Kidney capillary endothelial cell (primary cell): ENCODE measurements at regions not wholly inside any gene's neighbourhood (a gene's known extent, or its start where the extent isn't known, plus 50 kb on each side); places are given as distances from the start of the nearest gene placed in this dataset.
"Not testable (repeated sequence)": the region's sequence is repeated elsewhere in the genome, so short reads cannot be mapped to it uniquely, and the experiment has no call there.

ENCODE experiments used
- DNase-seq: peaks from one replicate; pipeline ENCODE4 v3.0.0-alpha.2; 2018; ENCODE audit warnings: low spot score

- DNase-seq = no peak
Measured at GRCh38 chr15:69554279-69554961, 101.8 kb downstream of the RPLP1 start.

- DNase-seq = no peak
Measured at GRCh38 chr15:69555080-69555479, 102.5 kb downstream of the RPLP1 start.

GRCh38 chr15:69556344-69556743 lies 103.7 kb downstream of the RPLP1 start:
- DNase-seq = no peak

GRCh38 chr15:69557020-69557706 lies 104.5 kb downstream of the RPLP1 start:
- DNase-seq = peak; percentile 94

- no peak for DNase-seq
Measured at GRCh38 chr15:69557707-69558409, 105.2 kb downstream of the RPLP1 start.

GRCh38 chr15:69559440-69560190 lies 107.0 kb downstream of the RPLP1 start:
- no peak for DNase-seq

- no peak for DNase-seq
Measured at GRCh38 chr15:69561071-69561784, 108.6 kb downstream of the RPLP1 start.

- no peak for DNase-seq
Measured at GRCh38 chr15:69562116-69562515, 109.5 kb downstream of the RPLP1 start.

- DNase-seq = no peak
Measured at GRCh38 chr15:69562564-69562963, 109.9 kb downstream of the RPLP1 start.

GRCh38 chr15:69565066-69565655 lies 112.5 kb downstream of the RPLP1 start:
- DNase-seq = peak; percentile 66

GRCh38 chr15:69567238-69567760 lies 114.7 kb downstream of the RPLP1 start:
- not testable (repeated sequence) for DNase-seq

GRCh38 chr15:69568173-69569009 lies 115.8 kb downstream of the RPLP1 start:
- no peak for DNase-seq

GRCh38 chr15:69570454-69570853 lies 117.8 kb downstream of the RPLP1 start:
- DNase-seq = no peak

GRCh38 chr15:69570997-69571396 lies 118.4 kb downstream of the RPLP1 start:
- DNase-seq = no peak

GRCh38 chr15:69573278-69573677 lies 120.7 kb downstream of the RPLP1 start:
- not testable (repeated sequence) for DNase-seq

- peak; percentile 7 for DNase-seq
Measured at GRCh38 chr15:69573815-69574475, 121.3 kb downstream of the RPLP1 start.

- no peak for DNase-seq
Measured at GRCh38 chr15:69574506-69574905, 121.9 kb downstream of the RPLP1 start.

GRCh38 chr15:69575387-69575786 lies 122.8 kb downstream of the RPLP1 start:
- no peak for DNase-seq

- DNase-seq = peak; percentile 47
Measured at GRCh38 chr15:69576035-69576526, 123.5 kb downstream of the RPLP1 start.
